Common myeloid progenitor, CD34-positive (primary cell): ENCODE measurements at regions not wholly inside any gene's neighbourhood (a gene's known extent, or its start where the extent isn't known, plus 50 kb on each side); places are given as distances from the start of the nearest gene placed in this dataset.

Experiments
- CTCF ChIA-PET: fragments of 350-600 bp; sonication (Branson Sonifier 250); formaldehyde crosslinking; loops from one replicate; lab custom pipeline; 2021; ENCODE audit warnings: antibody characterized with exemption; lab: Charles Lee
- POLR2A ChIA-PET: fragments of 350-600 bp; sonication (Branson Sonifier 250); formaldehyde crosslinking; loops from one replicate; lab custom pipeline; 2021; ENCODE audit warnings: antibody characterized with exemption; lab: Charles Lee
- DNase-seq, 3 donors: peaks; one replicate each; pipeline versions ENCODE4 v3.0.0 to v3.0.0-alpha.2; 2013
- H3K27ac ChIP-seq, 2 experiments: 1 replicate in 1 of 2; 2 replicates in 1 of 2; pipeline ENCODE4 v1.7.0; 2013; ENCODE audit warnings: inconsistent platforms in 2 of 2, low read length in 2 of 2, mild to moderate bottlenecking in 2 of 2, low read depth in 1 of 2, moderate library complexity in 1 of 2; ENCODE audit not compliant: severe bottlenecking in 2 of 2, insufficient read depth in 1 of 2, poor library complexity in 1 of 2
- H3K27me3 ChIP-seq, 5 experiments: replicated peaks in 2 of 5; 1 replicate in 3 of 5; 2 replicates in 2 of 5; pipeline versions ENCODE4 v1.6.1 to v1.7.0; 2013; ENCODE audit warnings: low read length in 4 of 5, mild to moderate bottlenecking in 2 of 5, moderate library complexity in 2 of 5, inconsistent platforms in 1 of 5; ENCODE audit not compliant: insufficient read depth in 5 of 5, control insufficient read depth in 4 of 5
- H3K36me3 ChIP-seq, 4 experiments: 1 replicate in 2 of 4; 2 replicates in 2 of 4; pipeline versions ENCODE4 v1.6.1 to v1.7.0; 2013; ENCODE audit warnings: low read length in 3 of 4, control low read depth in 1 of 4, mild to moderate bottlenecking in 1 of 4; ENCODE audit not compliant: control insufficient read depth in 4 of 4, insufficient read depth in 4 of 4
- H3K4me1 ChIP-seq, 4 experiments: 1 replicate in 3 of 4; 2 replicates in 1 of 4; pipeline versions ENCODE4 v1.6.1 to v1.7.1; 2013; ENCODE audit warnings: low read length in 3 of 4, mild to moderate bottlenecking in 3 of 4, control low read depth in 1 of 4, inconsistent platforms in 1 of 4, moderate library complexity in 1 of 4; ENCODE audit not compliant: control insufficient read depth in 4 of 4, insufficient read depth in 4 of 4; ENCODE audit errors: control extremely low read depth in 1 of 4
- H3K4me3 ChIP-seq, 7 experiments: 1 replicate in 4 of 7; 2 replicates in 3 of 7; pipeline versions ENCODE4 v1.5.1 to v1.7.0; 2013; ENCODE audit warnings: mild to moderate bottlenecking in 7 of 7, low read length in 6 of 7, moderate library complexity in 6 of 7, inconsistent platforms in 2 of 7, low read depth in 2 of 7, control low read depth in 1 of 7; ENCODE audit not compliant: insufficient read depth in 4 of 7, control insufficient read depth in 1 of 7; ENCODE audit errors: extremely low read depth in 1 of 7
- H3K9me3 ChIP-seq, 5 experiments: 1 replicate in 4 of 5; 2 replicates in 1 of 5; pipeline versions ENCODE4 v1.6.1 to v1.7.1; 2013; ENCODE audit warnings: low read length in 4 of 5, mild to moderate bottlenecking in 2 of 5, inconsistent platforms in 1 of 5, low read depth in 1 of 5, moderate library complexity in 1 of 5; ENCODE audit not compliant: control insufficient read depth in 4 of 5, insufficient read depth in 2 of 5; ENCODE audit errors: control extremely low read depth in 1 of 5
- WGBS: methylation state at CpG from one replicate; pipeline ENCODE4 v1.1.5; 2013; ENCODE audit not compliant: insufficient coverage; 5-methylcytosine and 5-hydroxymethylcytosine counted together

GRCh38 chr2:63695583-63695982, 106.8 kb downstream of the MDH1 start:
- H3K27me3 ChIP-seq = no peaks in the 10 kb centered on the region
- DNase-seq = no peak
- no peaks in the 10 kb centered on the region for H3K4me1 ChIP-seq
- no peaks in the 10 kb centered on the region for H3K36me3 ChIP-seq
- H3K27ac ChIP-seq = no peak overlapping the region
- ChIA-PET POLR2A (interaction anchor here (1.0 kb wide), 1 partner anchor 169 kb away, joined by 3 read pairs; no protein-coding TSS in a partner anchor), CTCF (interaction anchor here (1.7 kb wide), 1 partner anchor 166 kb away, joined by 6 read pairs; no protein-coding TSS in a partner anchor)
- H3K9me3 ChIP-seq = no peaks in the 10 kb centered on the region
- no peak overlapping the region for H3K4me3 ChIP-seq

- Histone ChIP-seq H3K4me3 (no peak overlapping the region), H3K36me3 (no peaks in the 10 kb centered on the region), H3K9me3 (no peaks in the 10 kb centered on the region), H3K27me3 (no peaks in the 10 kb centered on the region), H3K4me1 (no peaks in the 10 kb centered on the region), H3K27ac (no peak overlapping the region)
- ChIA-PET POLR2A (no interaction called here), CTCF (interaction anchor here (1.7 kb wide), 1 partner anchor 165 kb away, joined by 6 read pairs; no protein-coding TSS in a partner anchor)
- no peak for DNase-seq
- no CpG with 5 or more reads among the region's 1 CpG for WGBS
These were observed 107.7 kb downstream of the MDH1 start for GRCh38 chr2:63696496-63696895.

DNA sequence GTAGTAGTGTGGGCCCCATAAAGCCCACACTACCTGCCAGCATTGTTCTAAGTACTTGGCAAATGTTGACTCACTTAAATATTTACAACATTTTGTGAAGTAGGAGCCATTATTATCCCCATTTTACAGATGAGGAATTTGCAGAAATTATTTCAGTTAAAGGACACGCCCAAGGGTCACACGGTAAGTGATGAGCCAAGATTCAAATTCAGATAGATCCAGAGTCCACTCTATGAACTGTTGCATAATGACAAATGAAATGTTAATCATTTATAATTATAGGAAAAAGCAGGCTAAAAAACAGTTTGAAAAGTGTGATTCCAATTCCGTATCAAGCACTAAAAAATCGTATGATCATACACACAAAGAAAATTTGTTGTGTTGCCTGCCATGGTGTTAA, 108.4 kb downstream of the MDH1 start:
- ChIA-PET POLR2A (no interaction called here), CTCF (interaction anchor here (1.7 kb wide), 1 partner anchor 164 kb away, joined by 6 read pairs; no protein-coding TSS in a partner anchor)
- DNase-seq = no peak
- H3K27ac ChIP-seq = no peak overlapping the region
- H3K9me3 ChIP-seq = no peaks in the 10 kb centered on the region
- no peak overlapping the region for H3K4me3 ChIP-seq
- no peaks in the 10 kb centered on the region for H3K27me3 ChIP-seq
- H3K36me3 ChIP-seq = no peaks in the 10 kb centered on the region
- WGBS = no CpG with 5 or more reads among the region's 4 CpGs
- H3K4me1 ChIP-seq = no peaks in the 10 kb centered on the region

DNA sequence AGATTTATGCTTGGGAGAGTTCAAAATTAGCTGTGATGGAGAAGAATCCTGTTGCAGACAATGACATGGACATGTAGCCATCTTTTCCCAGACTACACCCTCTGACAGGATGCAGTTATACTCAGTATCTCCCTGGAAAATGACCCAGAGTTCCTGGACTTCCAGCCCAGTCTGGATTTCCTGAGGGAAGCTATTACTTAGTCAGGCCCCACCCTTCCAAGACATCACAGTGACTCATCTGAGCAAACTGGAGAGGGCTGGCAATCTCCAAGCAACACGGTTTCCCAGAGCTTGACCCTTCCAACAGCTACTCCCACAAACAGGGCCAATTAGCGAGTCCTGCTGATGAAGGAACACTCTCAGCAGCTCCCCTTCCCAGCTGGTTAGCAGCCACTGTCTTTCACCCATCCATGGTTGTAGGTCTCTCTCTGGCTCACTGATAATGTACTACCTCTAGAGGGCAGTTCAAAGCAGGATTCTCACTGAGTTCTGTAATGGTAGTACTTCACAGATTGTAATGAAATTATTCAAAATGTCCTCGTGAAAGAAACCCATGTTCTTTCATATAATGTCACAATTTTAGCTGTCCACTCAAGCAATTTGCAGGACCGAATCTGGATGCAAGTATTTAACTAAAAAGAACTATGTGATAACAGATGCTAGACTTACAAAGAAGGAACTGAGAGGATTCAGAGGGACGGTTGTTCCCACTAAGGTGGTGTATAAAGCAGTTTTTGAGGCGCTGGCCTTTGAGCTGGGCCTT, 110.2 kb downstream of the MDH1 start:
- Histone ChIP-seq H3K4me1 (no peaks in the 10 kb centered on the region), H3K36me3 (no peaks in the 10 kb centered on the region), H3K4me3 (no peak overlapping the region), H3K9me3 (no peaks in the 10 kb centered on the region), H3K27me3 (no peaks in the 10 kb centered on the region), H3K27ac (no peak overlapping the region)
- ChIA-PET CTCF (interaction anchor here (0.7 to 4.5 kb wide), 18 partner anchors 10 to 194 kb away, joined by 3 to 77 read pairs (median 4); partner anchors contain the start of gene UGP2), POLR2A (interaction anchor here (0.6 kb wide), 1 partner anchor 142 kb away, joined by 3 read pairs; the partner anchor contains the start of gene UGP2)
- 75% methylated on average over 5 of the region's 6 CpGs for WGBS
- peak; percentile 26 to 51 (median 41) for DNase-seq

DNA sequence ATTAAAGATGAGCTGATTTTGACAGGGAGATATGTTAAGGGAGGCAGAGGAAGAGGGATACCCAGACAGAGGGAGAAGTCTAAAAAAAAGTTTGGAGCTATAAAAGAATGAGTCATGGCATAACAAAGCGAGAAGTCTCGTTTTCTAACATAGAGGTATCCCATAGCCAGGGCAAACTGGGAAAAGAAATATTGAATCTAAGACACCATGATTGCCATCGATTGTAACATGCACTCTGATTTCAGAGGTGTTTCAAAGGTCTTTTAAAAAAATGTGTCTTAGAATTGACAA, 110.7 kb downstream of the MDH1 start:
- Histone ChIP-seq H3K4me1 (no peaks in the 10 kb centered on the region), H3K36me3 (no peaks in the 10 kb centered on the region), H3K4me3 (no peak overlapping the region), H3K27me3 (no peaks in the 10 kb centered on the region), H3K27ac (no peak overlapping the region), H3K9me3 (no peaks in the 10 kb centered on the region)
- POLR2A ChIA-PET = no interaction called here
- DNase-seq = no peak
- CTCF ChIA-PET = interaction anchor here (0.9 to 4.5 kb wide), 13 partner anchors 9 to 164 kb away, joined by 3 to 77 read pairs (median 5); partner anchors contain the start of gene UGP2
- 97% methylated on average over 3 of the region's 3 CpGs for WGBS

- ChIA-PET POLR2A (no interaction called here), CTCF (interaction anchor here (1.7 to 4.5 kb wide), 3 partner anchors 9 to 163 kb away, joined by 4 to 77 read pairs (median 12); partner anchors contain the start of gene UGP2)
- no peaks in the 10 kb centered on the region for H3K9me3 ChIP-seq
- no CpG with 5 or more reads among the region's 3 CpGs for WGBS
- no peaks in the 10 kb centered on the region for H3K4me1 ChIP-seq
- no peaks in the 10 kb centered on the region for H3K36me3 ChIP-seq
- H3K4me3 ChIP-seq = no peak overlapping the region
- H3K27me3 ChIP-seq = no peaks in the 10 kb centered on the region
- DNase-seq = no peak
- no peak overlapping the region for H3K27ac ChIP-seq
These were observed 111.5 kb downstream of the MDH1 start for GRCh38 chr2:63700271-63700670.

DNA sequence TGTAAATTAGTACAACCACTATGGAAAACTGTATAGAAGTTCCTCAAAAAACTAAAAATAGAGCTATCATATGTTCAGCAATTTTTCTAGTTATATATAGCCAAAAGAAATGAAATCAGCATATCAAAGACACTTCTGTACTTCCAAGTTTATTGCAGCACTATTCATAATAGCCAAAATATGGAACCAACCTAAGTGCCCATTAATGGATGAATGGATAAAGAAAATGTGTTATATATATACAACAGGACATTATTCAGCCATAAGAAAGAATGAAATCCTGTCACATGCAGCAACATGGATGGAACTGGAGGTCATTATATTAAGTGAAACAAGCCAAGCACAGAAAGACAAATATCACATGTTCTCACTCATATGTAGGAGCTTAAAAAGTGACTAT, 112.6 kb downstream of the MDH1 start:
- POLR2A ChIA-PET = no interaction called here
- CTCF ChIA-PET = interaction anchor here (4.5 kb wide), 1 partner anchor 162 kb away, joined by 77 read pairs; no protein-coding TSS in a partner anchor
- H3K27me3 ChIP-seq = no peaks in the 10 kb centered on the region
- H3K27ac ChIP-seq = no peak overlapping the region
- no peaks in the 10 kb centered on the region for H3K36me3 ChIP-seq
- no peak for DNase-seq
- no peaks in the 10 kb centered on the region for H3K4me1 ChIP-seq
- H3K4me3 ChIP-seq = no peak overlapping the region
- no peaks in the 10 kb centered on the region for H3K9me3 ChIP-seq
